Activated naive CD8-positive, alpha-beta T cell treated with anti-CD3 and anti-CD28 coated beads for 36 hours (primary cell): ENCODE measurements at regions not wholly inside any gene's neighbourhood (a gene's known extent, or its start where the extent isn't known, plus 50 kb on each side); places are given as distances from the start of the nearest gene placed in this dataset.

ENCODE experiments used
- DNase-seq: peaks from one replicate; pipeline ENCODE4 v3.0.0; 2021
- H3K27ac Mint-ChIP-seq: one replicate; pipeline ENCODE4 v1.8.0; 2022; ENCODE audit warnings: mild to moderate bottlenecking, moderate library complexity, mixed read lengths
- H3K27me3 Mint-ChIP-seq: one replicate; pipeline ENCODE4 v1.8.0; 2022; ENCODE audit warnings: mild to moderate bottlenecking, mixed read lengths
- H3K36me3 Mint-ChIP-seq: one replicate; pipeline ENCODE4 v1.8.0; 2021; ENCODE audit warnings: mild to moderate bottlenecking, mixed read lengths
- H3K4me1 Mint-ChIP-seq: one replicate; pipeline ENCODE4 v1.8.0; 2021; ENCODE audit warnings: mixed read lengths
- H3K4me3 Mint-ChIP-seq: one replicate; pipeline ENCODE4 v1.8.0; 2022; ENCODE audit warnings: mild to moderate bottlenecking, moderate library complexity, mixed read lengths
- H3K9me3 Mint-ChIP-seq: one replicate; pipeline ENCODE4 v1.8.0; 2022; ENCODE audit warnings: mixed read lengths

DNA sequence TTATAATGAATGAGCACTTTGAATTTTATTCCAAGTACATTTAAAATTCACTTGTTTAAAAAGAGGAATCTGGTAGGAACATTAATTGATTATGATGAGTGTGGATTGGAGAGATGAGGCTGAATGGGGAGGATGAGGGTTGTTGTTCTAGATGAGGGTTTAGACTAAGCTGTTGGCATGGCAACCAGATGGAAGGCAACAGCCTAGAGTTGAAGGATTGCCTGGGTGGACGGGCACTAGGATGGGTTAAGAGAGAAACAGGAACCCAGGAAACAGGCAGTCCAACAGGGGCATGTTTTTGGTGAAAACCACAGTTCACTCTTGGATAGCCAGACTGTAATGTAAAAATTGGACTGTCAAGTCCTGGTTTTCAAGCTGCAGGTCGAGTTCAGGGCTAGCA is 125.5 kb downstream of the CHRM3 start:
- DNase-seq, result no peak
- Mint-ChIP-seq H3K27ac (no peak overlapping the region), H3K36me3 (peaks cover 5% of the 10 kb centered on the region), H3K4me3 (no peak overlapping the region), H3K4me1 (no peaks in the 10 kb centered on the region), H3K9me3 (peaks cover 2% of the 10 kb centered on the region), H3K27me3 (no peaks in the 10 kb centered on the region)

DNA sequence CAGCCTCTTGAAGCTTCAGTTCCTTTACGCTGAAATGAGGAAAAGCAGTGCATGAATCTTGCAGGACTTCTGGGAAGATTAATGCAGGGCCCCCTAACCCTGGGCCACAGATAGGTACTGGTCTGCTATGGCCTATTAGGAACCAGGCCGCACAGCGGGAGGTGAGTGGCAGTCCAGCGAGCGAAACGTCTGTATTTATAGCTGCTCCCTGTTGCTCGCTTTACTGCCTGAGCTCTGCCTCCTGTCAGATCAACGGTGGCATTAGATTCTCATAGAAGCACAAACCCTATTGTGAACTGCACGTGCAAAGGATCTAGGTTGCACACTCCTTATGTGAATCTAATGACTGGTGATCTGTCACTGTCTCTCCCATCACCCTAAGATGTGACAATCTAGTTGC is 130.2 kb downstream of the CHRM3 start:
- DNase-seq, result no peak
- Mint-ChIP-seq H3K9me3 (no peaks in the 10 kb centered on the region), H3K27ac (no peak overlapping the region), H3K27me3 (no peaks in the 10 kb centered on the region), H3K4me3 (no peak overlapping the region), H3K36me3 (no peaks in the 10 kb centered on the region), H3K4me1 (no peaks in the 10 kb centered on the region)

GRCh38 chr1:239526391-239526790 is 140.0 kb downstream of the CHRM3 start:
- H3K36me3 Mint-ChIP-seq, result no peaks in the 10 kb centered on the region
- no peaks in the 10 kb centered on the region for H3K9me3 Mint-ChIP-seq
- no peak for DNase-seq
- no peaks in the 10 kb centered on the region for H3K4me1 Mint-ChIP-seq
- no peaks in the 10 kb centered on the region for H3K27me3 Mint-ChIP-seq
- no peak overlapping the region for H3K27ac Mint-ChIP-seq
- H3K4me3 Mint-ChIP-seq, result no peak overlapping the region

- no peak for DNase-seq
- Mint-ChIP-seq H3K27ac (no peak overlapping the region), H3K27me3 (no peaks in the 10 kb centered on the region), H3K36me3 (no peaks in the 10 kb centered on the region), H3K9me3 (no peaks in the 10 kb centered on the region), H3K4me3 (no peak overlapping the region), H3K4me1 (no peaks in the 10 kb centered on the region)
Observed at GRCh38 chr1:239527051-239527693, 140.8 kb downstream of the CHRM3 start.

GRCh38 chr1:239536165-239536849 is 149.9 kb downstream of the CHRM3 start:
- DNase-seq, result no peak
- no peaks in the 10 kb centered on the region for H3K27me3 Mint-ChIP-seq
- no peak overlapping the region for H3K4me3 Mint-ChIP-seq
- H3K27ac Mint-ChIP-seq, result no peak overlapping the region
- H3K4me1 Mint-ChIP-seq, result peaks cover 2% of the 10 kb centered on the region
- no peaks in the 10 kb centered on the region for H3K9me3 Mint-ChIP-seq
- no peaks in the 10 kb centered on the region for H3K36me3 Mint-ChIP-seq

- no peak for DNase-seq
- Mint-ChIP-seq H3K4me3 (no peak overlapping the region), H3K9me3 (no peaks in the 10 kb centered on the region), H3K27me3 (no peaks in the 10 kb centered on the region), H3K27ac (no peak overlapping the region), H3K4me1 (peaks cover 2% of the 10 kb centered on the region), H3K36me3 (no peaks in the 10 kb centered on the region)
Observed at GRCh38 chr1:239537795-239538194, 151.4 kb downstream of the CHRM3 start.

GRCh38 chr1:239538239-239538988 is 152.0 kb downstream of the CHRM3 start:
- no peaks in the 10 kb centered on the region for H3K9me3 Mint-ChIP-seq
- no peak for DNase-seq
- no peak overlapping the region for H3K4me3 Mint-ChIP-seq
- no peaks in the 10 kb centered on the region for H3K27me3 Mint-ChIP-seq
- peaks cover 2% of the 10 kb centered on the region for H3K4me1 Mint-ChIP-seq
- H3K36me3 Mint-ChIP-seq, result no peaks in the 10 kb centered on the region
- no peak overlapping the region for H3K27ac Mint-ChIP-seq

GRCh38 chr1:239539051-239539450 is 152.7 kb downstream of the CHRM3 start:
- Mint-ChIP-seq H3K4me3 (no peak overlapping the region), H3K9me3 (no peaks in the 10 kb centered on the region), H3K27ac (no peak overlapping the region), H3K27me3 (no peaks in the 10 kb centered on the region), H3K36me3 (no peaks in the 10 kb centered on the region), H3K4me1 (peaks cover 2% of the 10 kb centered on the region)
- DNase-seq, result no peak

DNA sequence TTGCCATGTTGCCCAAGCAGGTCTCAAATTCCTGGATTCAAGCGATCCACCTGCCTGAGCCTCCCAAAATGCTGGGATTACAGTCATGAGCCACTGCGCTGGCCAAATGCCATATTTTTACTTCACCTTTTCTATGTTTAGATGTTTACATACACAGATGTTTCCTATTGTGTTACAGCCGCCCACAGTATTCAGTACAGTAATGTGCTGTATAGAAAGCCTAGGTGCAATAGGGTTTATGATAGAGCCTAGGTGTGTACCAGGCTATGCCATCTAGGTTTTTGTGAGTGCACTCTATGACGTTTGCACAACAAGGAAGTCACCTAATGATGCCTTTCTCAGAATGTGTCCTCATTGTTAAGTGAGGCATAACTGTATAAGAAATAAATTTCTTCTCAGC is 153.4 kb downstream of the CHRM3 start:
- Mint-ChIP-seq H3K4me1 (peaks cover 2% of the 10 kb centered on the region), H3K4me3 (no peak overlapping the region), H3K36me3 (no peaks in the 10 kb centered on the region), H3K27me3 (no peaks in the 10 kb centered on the region), H3K27ac (no peak overlapping the region), H3K9me3 (no peaks in the 10 kb centered on the region)
- no peak for DNase-seq

DNA sequence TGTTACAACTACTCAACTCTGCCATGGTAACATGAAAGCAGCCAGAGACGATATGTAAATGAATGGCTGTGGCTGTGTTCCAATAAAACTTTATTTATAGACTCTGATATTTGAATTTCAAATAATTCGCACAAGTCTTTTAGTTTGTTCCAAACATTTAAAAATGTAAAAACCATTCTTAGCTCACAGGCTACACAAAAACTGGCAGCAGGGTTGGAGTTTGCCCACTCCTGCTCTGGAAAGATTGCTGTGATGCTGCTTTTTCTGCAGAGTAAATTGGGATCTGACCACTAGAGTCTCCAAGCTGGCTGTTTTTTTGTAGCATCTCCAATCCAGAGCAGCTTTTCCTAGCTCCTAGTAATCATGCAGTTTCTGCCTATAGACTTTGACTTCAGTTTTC is 157.5 kb downstream of the CHRM3 start:
- no peak for DNase-seq
- no peak overlapping the region for H3K27ac Mint-ChIP-seq
- H3K4me3 Mint-ChIP-seq, result no peak overlapping the region

GRCh38 chr1:239545466-239545865 is 159.1 kb downstream of the CHRM3 start:
- H3K4me1 Mint-ChIP-seq, result peaks cover 16% of the 10 kb centered on the region
- H3K4me3 Mint-ChIP-seq, result no peak overlapping the region
- H3K36me3 Mint-ChIP-seq, result peaks cover 13% of the 10 kb centered on the region
- H3K9me3 Mint-ChIP-seq, result peaks cover 10% of the 10 kb centered on the region
- DNase-seq, result no peak
- no peaks in the 10 kb centered on the region for H3K27me3 Mint-ChIP-seq
- H3K27ac Mint-ChIP-seq, result no peak overlapping the region

More for the DNA sequence above, 157.5 kb downstream of the CHRM3 start:
- Mint-ChIP-seq H3K36me3 (peaks cover 9% of the 10 kb centered on the region), H3K9me3 (peaks cover 8% of the 10 kb centered on the region), H3K27me3 (no peaks in the 10 kb centered on the region), H3K4me1 (peaks cover 16% of the 10 kb centered on the region)

DNA sequence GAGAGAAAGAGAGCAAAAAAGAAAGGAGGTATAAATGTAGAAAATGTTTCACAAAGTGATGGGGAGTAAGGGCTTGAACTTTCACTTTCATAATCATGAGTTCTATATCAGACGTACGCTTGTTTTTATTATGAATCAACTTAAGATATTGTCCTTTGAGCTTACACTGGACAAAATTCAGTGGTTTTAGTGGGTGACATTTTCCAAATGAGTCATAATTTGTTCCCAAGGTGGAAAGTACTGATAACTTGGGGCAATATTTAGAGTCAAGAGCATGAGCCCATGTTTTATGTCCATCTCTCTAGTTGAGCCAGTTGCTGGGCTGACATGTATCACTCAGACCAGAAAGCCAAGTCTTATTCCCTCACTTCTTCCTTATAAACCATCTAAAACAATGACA is 161.6 kb downstream of the CHRM3 start:
- Mint-ChIP-seq H3K36me3 (peaks cover 13% of the 10 kb centered on the region), H3K27me3 (no peaks in the 10 kb centered on the region), H3K9me3 (peaks cover 10% of the 10 kb centered on the region), H3K4me3 (peak overlapping the region; percentile 50), H3K27ac (peak overlapping the region; percentile 82), H3K4me1 (peaks cover 16% of the 10 kb centered on the region)
- no peak for DNase-seq

DNA sequence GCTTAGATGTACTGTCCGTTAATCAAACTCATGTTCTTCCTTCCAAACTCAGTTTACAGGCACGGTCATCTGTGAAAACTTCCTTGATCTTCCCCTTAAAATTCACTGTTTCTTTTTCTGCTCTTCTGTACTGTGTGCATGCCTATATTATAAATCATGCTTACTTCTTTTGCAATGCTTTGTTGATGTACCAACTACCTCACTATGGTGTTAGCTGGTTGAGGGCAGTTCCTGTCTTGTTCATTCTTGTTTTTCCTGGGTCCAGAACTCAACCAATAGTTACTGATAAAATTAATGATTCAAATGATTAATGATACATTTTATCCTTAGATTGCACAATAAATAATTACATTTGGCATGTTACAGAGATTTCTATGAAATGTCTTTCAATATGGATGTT is 163.8 kb downstream of the CHRM3 start:
- Mint-ChIP-seq H3K4me1 (peaks cover 16% of the 10 kb centered on the region), H3K9me3 (peaks cover 10% of the 10 kb centered on the region), H3K4me3 (no peak overlapping the region), H3K27me3 (no peaks in the 10 kb centered on the region), H3K27ac (no peak overlapping the region), H3K36me3 (peaks cover 13% of the 10 kb centered on the region)
- no peak for DNase-seq

GRCh38 chr1:239555350-239555749 is 169.0 kb downstream of the CHRM3 start:
- no peaks in the 10 kb centered on the region for H3K36me3 Mint-ChIP-seq
- H3K27ac Mint-ChIP-seq, result no peak overlapping the region
- no peaks in the 10 kb centered on the region for H3K27me3 Mint-ChIP-seq
- H3K4me3 Mint-ChIP-seq, result no peak overlapping the region
- H3K9me3 Mint-ChIP-seq, result no peaks in the 10 kb centered on the region
- peaks cover 12% of the 10 kb centered on the region for H3K4me1 Mint-ChIP-seq
- no peak for DNase-seq

DNA sequence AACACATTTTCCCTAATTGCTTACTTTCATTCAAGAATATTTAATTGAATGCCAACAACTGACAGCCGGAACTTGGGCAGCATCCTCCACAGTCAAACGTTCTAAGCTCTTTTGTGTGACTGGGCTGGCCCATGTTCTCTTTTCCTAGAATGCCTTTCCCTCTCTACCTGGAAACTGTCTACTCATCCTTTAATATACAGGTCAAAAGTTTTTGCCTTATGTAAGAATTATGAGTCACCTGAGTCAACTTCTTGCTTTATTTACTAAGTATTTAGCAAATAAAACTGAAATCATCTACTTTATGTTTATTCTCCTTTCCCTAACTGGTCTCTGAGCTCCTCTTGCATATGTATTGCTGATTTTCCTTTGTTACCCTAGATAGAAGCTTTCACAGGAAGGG is 172.2 kb downstream of the CHRM3 start:
- Mint-ChIP-seq H3K36me3 (no peaks in the 10 kb centered on the region), H3K4me3 (no peak overlapping the region), H3K27me3 (no peaks in the 10 kb centered on the region), H3K27ac (no peak overlapping the region), H3K4me1 (peaks cover 12% of the 10 kb centered on the region), H3K9me3 (no peaks in the 10 kb centered on the region)
- no peak for DNase-seq
